ENCODE measurements at regions not wholly inside any gene's neighbourhood (a gene's known extent, or its start where the extent isn't known, plus 50 kb on each side); places are given as distances from the start of the nearest gene placed in this dataset.

GRCh38 chr4:188864741-188865140 is 725.5 kb downstream of the TRIML1 start:
- 65 to 71% methylated on average over 10 of the region's 10 CpGs for WGBS, 2 donors
- no peaks in the 10 kb centered on the region for H3K9me3 ChIP-seq
- H3K27ac ChIP-seq = no peak overlapping the region
- no peaks in the 10 kb centered on the region for H3K27me3 ChIP-seq
- no peak overlapping the region for H3K4me3 ChIP-seq (replicated peaks in 1 of 3)
- no peaks in the 10 kb centered on the region for H3K36me3 ChIP-seq
- H3K4me1 ChIP-seq = no peaks in the 10 kb centered on the region
- no peak for TF ChIP-seq POLR2A (IDR thresholded peaks at IDR 0.05)
- TF ChIP-seq CTCF (IDR thresholded peaks at IDR 0.05) = no peak
- intact Hi-C loops (cut with DNase I) = no loop called here
- no peak for DNase-seq

GRCh38 chr4:188867796-188868195 is 728.6 kb downstream of the TRIML1 start:
- no peak overlapping the region for H3K4me3 ChIP-seq (replicated peaks in 1 of 3)
- DNase-seq = no peak
- H3K4me1 ChIP-seq = no peaks in the 10 kb centered on the region
- H3K36me3 ChIP-seq = no peaks in the 10 kb centered on the region
- H3K27ac ChIP-seq = no peak overlapping the region
- intact Hi-C loops (cut with DNase I) = no loop called here
- no peak for TF ChIP-seq CTCF (IDR thresholded peaks at IDR 0.05)
- TF ChIP-seq POLR2A (IDR thresholded peaks at IDR 0.05) = no peak
- H3K27me3 ChIP-seq = no peaks in the 10 kb centered on the region
- no peaks in the 10 kb centered on the region for H3K9me3 ChIP-seq
- WGBS, 2 donors = 0 to 71% methylated on average over 1 of the region's 1 CpG

- intact Hi-C loops (cut with DNase I) = no loop called here
- no peaks in the 10 kb centered on the region for H3K9me3 ChIP-seq
- H3K27ac ChIP-seq = no peak overlapping the region
- 64 to 83% methylated on average over 8 of the region's 8 CpGs for WGBS, 2 donors
- H3K4me3 ChIP-seq (replicated peaks in 1 of 3) = no peak overlapping the region
- no peak for TF ChIP-seq POLR2A (IDR thresholded peaks at IDR 0.05)
- no peak for TF ChIP-seq CTCF (IDR thresholded peaks at IDR 0.05)
- no peaks in the 10 kb centered on the region for H3K4me1 ChIP-seq
- H3K27me3 ChIP-seq = no peaks in the 10 kb centered on the region
- DNase-seq = no peak
- H3K36me3 ChIP-seq = no peaks in the 10 kb centered on the region
Measured at GRCh38 chr4:188869581-188869980, 730.3 kb downstream of the TRIML1 start.

- Histone ChIP-seq H3K36me3 (no peaks in the 10 kb centered on the region), H3K4me3 (replicated peaks in 1 of 3) (no peak overlapping the region), H3K9me3 (no peaks in the 10 kb centered on the region), H3K27ac (no peak overlapping the region), H3K27me3 (no peaks in the 10 kb centered on the region), H3K4me1 (no peaks in the 10 kb centered on the region)
- TF ChIP-seq POLR2A (IDR thresholded peaks at IDR 0.05) (no peak), CTCF (IDR thresholded peaks at IDR 0.05) (no peak)
- DNase-seq = no peak
- 81 to 82% methylated on average over 13 of the region's 13 CpGs for WGBS, 2 donors
- intact Hi-C loops (cut with DNase I) = no loop called here
Measured at GRCh38 chr4:188872809-188873208, 733.6 kb downstream of the TRIML1 start.

- no peak for DNase-seq
- Histone ChIP-seq H3K36me3 (no peaks in the 10 kb centered on the region), H3K4me3 (replicated peaks in 1 of 3) (no peak overlapping the region), H3K27me3 (no peaks in the 10 kb centered on the region), H3K4me1 (no peaks in the 10 kb centered on the region), H3K9me3 (no peaks in the 10 kb centered on the region), H3K27ac (no peak overlapping the region)
- WGBS, 2 donors = 77 to 78% methylated on average over 3 of the region's 3 CpGs
- TF ChIP-seq POLR2A (IDR thresholded peaks at IDR 0.05) (no peak), CTCF (IDR thresholded peaks at IDR 0.05) (no peak)
- intact Hi-C loops (cut with DNase I) = no loop called here
Measured at GRCh38 chr4:188876881-188877280, 737.6 kb downstream of the TRIML1 start.

All from thyroid gland (tissue), 4 donors.